ENCODE measurements at regions not wholly inside any gene's neighbourhood (a gene's known extent, or its start where the extent isn't known, plus 50 kb on each side); places are given as distances from the start of the nearest gene placed in this dataset.

- H3F3A ChIP-seq (ENCODE audit: insufficient read depth, low read length, poor library complexity, severe bottlenecking): no peaks in the 10 kb centered on the region
- H3K79me2 ChIP-seq (replicated peaks; ENCODE audit: insufficient read depth, low read length): no peaks in the 10 kb centered on the region
- no peaks in the 10 kb centered on the region for H3K9me2 ChIP-seq (ENCODE audit: insufficient read depth, low read length)
- H3K27ac ChIP-seq (ENCODE audit: low read length): no peak overlapping the region
- H3K4me3 ChIP-seq (ENCODE audit: low read length): no peak overlapping the region
- H4K20me1 ChIP-seq (ENCODE audit: insufficient read depth): no peaks in the 10 kb centered on the region
- no peak overlapping the region for H3K4me2 ChIP-seq (ENCODE audit: low read length)
- no peak overlapping the region for H2AFZ ChIP-seq (ENCODE audit: low read depth, low read length)
- H3K9ac ChIP-seq (ENCODE audit: low read length): no peak overlapping the region
- H3K36me3 ChIP-seq (ENCODE audit: insufficient read depth, low read length): no peaks in the 10 kb centered on the region
- H3K9me3 ChIP-seq (ENCODE audit: low read length): no peaks in the 10 kb centered on the region
- TF ChIP-seq EZH2 (IDR thresholded peaks at IDR 0.05; ENCODE audit: borderline replicate concordance, insufficient read depth, low read length, poor library complexity, severe bottlenecking) (no peak), REST (IDR thresholded peaks at IDR 0.05; ENCODE audit: borderline replicate concordance) (no peak), EP300 (conservative IDR thresholded peaks at IDR 0.05; ENCODE audit: poor library complexity, severe bottlenecking) (no peak), TAF1 (IDR thresholded peaks at IDR 0.05; ENCODE audit: low read depth) (no peak), POLR2AphosphoS5 (IDR thresholded peaks at IDR 0.05) (no peak), MXI1 (conservative IDR thresholded peaks at IDR 0.05; ENCODE audit: poor library complexity, severe bottlenecking) (no peak), RAD21 (conservative IDR thresholded peaks at IDR 0.05) (no peak)
- TF ChIP-seq, protein P1, sequence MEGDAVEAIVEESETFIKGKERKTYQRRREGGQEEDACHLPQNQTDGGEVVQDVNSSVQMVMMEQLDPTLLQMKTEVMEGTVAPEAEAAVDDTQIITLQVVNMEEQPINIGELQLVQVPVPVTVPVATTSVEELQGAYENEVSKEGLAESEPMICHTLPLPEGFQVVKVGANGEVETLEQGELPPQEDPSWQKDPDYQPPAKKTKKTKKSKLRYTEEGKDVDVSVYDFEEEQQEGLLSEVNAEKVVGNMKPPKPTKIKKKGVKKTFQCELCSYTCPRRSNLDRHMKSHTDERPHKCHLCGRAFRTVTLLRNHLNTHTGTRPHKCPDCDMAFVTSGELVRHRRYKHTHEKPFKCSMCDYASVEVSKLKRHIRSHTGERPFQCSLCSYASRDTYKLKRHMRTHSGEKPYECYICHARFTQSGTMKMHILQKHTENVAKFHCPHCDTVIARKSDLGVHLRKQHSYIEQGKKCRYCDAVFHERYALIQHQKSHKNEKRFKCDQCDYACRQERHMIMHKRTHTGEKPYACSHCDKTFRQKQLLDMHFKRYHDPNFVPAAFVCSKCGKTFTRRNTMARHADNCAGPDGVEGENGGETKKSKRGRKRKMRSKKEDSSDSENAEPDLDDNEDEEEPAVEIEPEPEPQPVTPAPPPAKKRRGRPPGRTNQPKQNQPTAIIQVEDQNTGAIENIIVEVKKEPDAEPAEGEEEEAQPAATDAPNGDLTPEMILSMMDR (IDR thresholded peaks at IDR 0.05; ENCODE audit: poor library complexity, severe bottlenecking): no peak
- no peaks in the 10 kb centered on the region for H3K27me3 ChIP-seq (ENCODE audit: insufficient read depth, low read depth, low read length)
Measured at GRCh38 chr5:74371621-74372020, 268.9 kb downstream of the ENC1 start.

GRCh38 chr5:74370168-74370567, 270.4 kb downstream of the ENC1 start:
- no peaks in the 10 kb centered on the region for H3K9me2 ChIP-seq (ENCODE audit: insufficient read depth, low read length)
- no peaks in the 10 kb centered on the region for H3K36me3 ChIP-seq (ENCODE audit: insufficient read depth, low read length)
- no peaks in the 10 kb centered on the region for H3F3A ChIP-seq (ENCODE audit: insufficient read depth, low read length, poor library complexity, severe bottlenecking)
- no peak overlapping the region for H3K27ac ChIP-seq (ENCODE audit: low read length)
- H4K20me1 ChIP-seq (ENCODE audit: insufficient read depth): no peaks in the 10 kb centered on the region
- no peak overlapping the region for H3K9ac ChIP-seq (ENCODE audit: low read length)
- no peak overlapping the region for H2AFZ ChIP-seq (ENCODE audit: low read depth, low read length)
- H3K9me3 ChIP-seq (ENCODE audit: low read length): no peaks in the 10 kb centered on the region
- H3K79me2 ChIP-seq (replicated peaks; ENCODE audit: insufficient read depth, low read length): no peaks in the 10 kb centered on the region
- TF ChIP-seq SMC3 (conservative IDR thresholded peaks at IDR 0.05; ENCODE audit: poor library complexity): no peak
- no peak for TF ChIP-seq EZH2 (IDR thresholded peaks at IDR 0.05; ENCODE audit: borderline replicate concordance, insufficient read depth, low read length, poor library complexity, severe bottlenecking)
- no peak for TF ChIP-seq POLR2AphosphoS5 (IDR thresholded peaks at IDR 0.05)
- no peak for TF ChIP-seq TAF1 (IDR thresholded peaks at IDR 0.05; ENCODE audit: low read depth)
- no peak for TF ChIP-seq MXI1 (conservative IDR thresholded peaks at IDR 0.05; ENCODE audit: poor library complexity, severe bottlenecking)
- TF ChIP-seq EP300 (conservative IDR thresholded peaks at IDR 0.05; ENCODE audit: poor library complexity, severe bottlenecking): no peak
- TF ChIP-seq REST (IDR thresholded peaks at IDR 0.05; ENCODE audit: borderline replicate concordance): no peak
- H3K4me2 ChIP-seq (ENCODE audit: low read length): no peak overlapping the region
- no peaks in the 10 kb centered on the region for H3K27me3 ChIP-seq (ENCODE audit: insufficient read depth, low read depth, low read length)
- no peak overlapping the region for H3K4me3 ChIP-seq (ENCODE audit: low read length)
